HepG2 (cell line): ENCODE measurements at regions not wholly inside any gene's neighbourhood (a gene's known extent, or its start where the extent isn't known, plus 50 kb on each side); places are given as distances from the start of the nearest gene placed in this dataset.

Experiments used
- ATAC-seq: fragments of 200-7000 bp; cut with Tn5 transposase; 3 replicates; pipeline ENCODE4 v1.9.1; 2020; ENCODE audit warnings: mild to moderate bottlenecking, moderate library complexity
- BruUV-seq: library from RNA; stranded (reverse); fragments of 400-500 nt; replicated peaks from 2 replicates; lab custom pipeline; 2021; lab: Mats Ljungman, UMichigan
- CTCF ChIA-PET: fragments of 300-600 bp; formaldehyde crosslinking; extraction: SDS; loops from one replicate; lab custom pipeline; 2021; ENCODE audit warnings: low total read pairs, inconsistent platforms, low intra/inter-chr PET ratio; lab: Yijun Ruan, JAX
- POLR2A ChIA-PET: fragments of 350-600 bp; sonication (Branson Sonifier 250); formaldehyde crosslinking; loops from one replicate; lab custom pipeline; 2020; ENCODE audit warnings: antibody characterized with exemption, inconsistent platforms; lab: Yijun Ruan, JAX
- DNase-seq: peaks from one replicate; pipeline ENCODE4 v3.0.0-alpha.2; 2015; ENCODE audit warnings: low spot score
- FAIRE-seq: peaks from 3 replicates; lab custom pipeline; 2011; peaks lifted over from hg19 to GRCh38; lab: Jason Lieb, UNC
- H2AFZ ChIP-seq: one replicate; pipeline ENCODE4 v1.6.1; 2011; ENCODE audit warnings: low read length, inconsistent platforms
- H3K27ac ChIP-seq: fragments of 300-600 bp; 3 replicates; pipeline ENCODE4 v1.8.0; 2011; ENCODE audit warnings: mixed run types, mild to moderate bottlenecking, mixed read lengths, low read length, inconsistent platforms; ENCODE audit not compliant: insufficient read depth; ENCODE audit errors: extremely low read length
- H3K27me3 ChIP-seq, 2 experiments: fragments of 200-600 bp in 1 of 2; 2 replicates in 1 of 2; 3 replicates in 1 of 2; pipeline versions ENCODE4 v1.6.0 to v1.8.0; 2011; ENCODE audit warnings: low read length in 2 of 2, mild to moderate bottlenecking in 2 of 2, moderate library complexity in 2 of 2, inconsistent platforms in 1 of 2; ENCODE audit not compliant: insufficient read depth in 2 of 2, control insufficient read depth in 1 of 2
- H3K36me3 ChIP-seq, 2 experiments: fragments of 200-600 bp in 1 of 2; replicated peaks in 1 of 2; 2 replicates in 1 of 2; 3 replicates in 1 of 2; pipeline versions ENCODE4 v1.5.1 to v1.8.0; 2011; ENCODE audit warnings: low read length in 2 of 2, inconsistent platforms in 1 of 2; ENCODE audit not compliant: insufficient read depth in 2 of 2, control insufficient read depth in 1 of 2
- H3K4me1 ChIP-seq: 2 replicates; pipeline ENCODE4 v1.5.1; 2012; ENCODE audit warnings: low read length, inconsistent platforms; ENCODE audit not compliant: insufficient read depth
- H3K4me2 ChIP-seq: 2 replicates; pipeline ENCODE4 v1.6.0; 2011; ENCODE audit warnings: low read depth, low read length, inconsistent platforms
- H3K4me3 ChIP-seq, 3 experiments: fragments of 200-600 bp in 1 of 3; sonication (generic), shearing (Covaris generic) in 1 of 3; replicated peaks in 1 of 3; 2 replicates each; pipeline ENCODE4 v1.5.1; 2011 to 2016; ENCODE audit warnings: low read length in 3 of 3, inconsistent platforms in 2 of 3, low read depth in 2 of 3, mild to moderate bottlenecking in 2 of 3, control low read depth in 1 of 3, mixed read lengths in 1 of 3; ENCODE audit not compliant: insufficient read depth in 1 of 3
- H3K79me2 ChIP-seq: one replicate; pipeline ENCODE4 v1.6.1; 2011; ENCODE audit warnings: low read length, inconsistent platforms; ENCODE audit not compliant: insufficient read depth
- H3K9ac ChIP-seq: 2 replicates; pipeline ENCODE4 v1.6.0; 2011; ENCODE audit warnings: mild to moderate bottlenecking, low read depth, low read length, inconsistent platforms; ENCODE audit not compliant: insufficient read depth
- H3K9me3 ChIP-seq: 2 replicates; pipeline ENCODE4 v1.5.1; 2012; ENCODE audit warnings: mild to moderate bottlenecking, low read length
- H4K20me1 ChIP-seq: 2 replicates; pipeline ENCODE4 v1.6.0; 2011; ENCODE audit warnings: inconsistent platforms, mild to moderate bottlenecking, low read length, moderate library complexity; ENCODE audit not compliant: insufficient read depth
- DPF2 ChIP-seq: sonication (generic); formaldehyde crosslinking; IDR thresholded peaks from 2 replicates; pipeline ENCODE4 v1.4.0; 2020; ENCODE audit warnings: mild to moderate bottlenecking, low read depth, missing genetic modification reagents, borderline replicate concordance
- DR1 ChIP-seq: sonication (generic); formaldehyde crosslinking; IDR thresholded peaks from 2 replicates; pipeline ENCODE4 v1.8.0; 2021; ENCODE audit warnings: mild to moderate bottlenecking, missing genetic modification reagents, inconsistent platforms
- TRIM24 ChIP-seq: sonication (generic); formaldehyde crosslinking; IDR thresholded peaks from 2 replicates; pipeline ENCODE4 v1.8.0; 2022; ENCODE audit warnings: mild to moderate bottlenecking, missing genetic modification reagents
- ZNF230 ChIP-seq: sonication (generic); formaldehyde crosslinking; IDR thresholded peaks from 2 replicates; pipeline ENCODE4 v1.4.0; 2020; ENCODE audit warnings: mild to moderate bottlenecking, missing genetic modification reagents
- ZNF546 ChIP-seq: sonication (generic); formaldehyde crosslinking; conservative IDR thresholded peaks from 2 replicates; pipeline ENCODE4 v1.8.1; 2023; ENCODE audit warnings: mild to moderate bottlenecking, missing genetic modification reagents
- ZNF569 ChIP-seq: sonication (generic); formaldehyde crosslinking; IDR thresholded peaks from 2 replicates; pipeline ENCODE4 v1.5.0; 2020; ENCODE audit warnings: mild to moderate bottlenecking, missing genetic modification reagents, moderate library complexity, borderline replicate concordance
- WGBS: methylation state at CpG from one replicate; pipeline ENCODE4 v1.1.6; 2017; ENCODE audit warnings: low lambda C conversion rate; 5-methylcytosine and 5-hydroxymethylcytosine counted together
- in situ Hi-C: cut with HindIII; loops from 2 replicates; pipeline ENCODE4 v1.10.0; 2017; ENCODE audit warnings: low pct_unique_long_range_greater_than_20kb; ENCODE audit not compliant: extremely low pct_ligation_motif_present
- intact Hi-C: fragments of 100-400 bp; cut with micrococcal nuclease; formaldehyde crosslinking; loops from one replicate; pipeline ENCODE4 v1.10.0; 2022; ENCODE audit not compliant: unreplicated experiment
- TF ChIP-seq, protein P1 (sequence below): sonication (generic); formaldehyde crosslinking; IDR thresholded peaks from 2 replicates; pipeline ENCODE4 v1.5.0; 2020; ENCODE audit warnings: mild to moderate bottlenecking, missing genetic modification reagents
- TF ChIP-seq, protein P2 (sequence below): sonication (generic); formaldehyde crosslinking; IDR thresholded peaks from 2 replicates; pipeline ENCODE4 v1.5.0; 2020; ENCODE audit warnings: mild to moderate bottlenecking, missing genetic modification reagents

DNA sequence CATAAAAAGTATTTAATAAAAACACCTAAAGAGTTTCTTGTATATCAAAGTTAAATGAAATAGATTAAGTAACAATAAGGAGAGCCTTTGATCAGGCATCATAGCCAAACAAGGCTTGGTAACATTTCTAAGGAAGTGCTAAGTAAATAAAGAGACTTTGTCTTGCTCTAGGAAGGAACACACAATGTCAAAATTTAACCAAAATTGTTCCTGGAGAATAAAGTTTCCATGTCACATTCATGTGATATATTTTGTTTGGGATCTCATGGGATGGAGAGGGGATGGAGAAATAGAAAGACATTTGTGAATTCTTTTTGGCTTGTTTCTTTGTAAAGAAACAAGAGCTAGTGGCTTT lies 201.9 kb upstream of the DTNBP1 start (continued):
- TF ChIP-seq, protein P1, sequence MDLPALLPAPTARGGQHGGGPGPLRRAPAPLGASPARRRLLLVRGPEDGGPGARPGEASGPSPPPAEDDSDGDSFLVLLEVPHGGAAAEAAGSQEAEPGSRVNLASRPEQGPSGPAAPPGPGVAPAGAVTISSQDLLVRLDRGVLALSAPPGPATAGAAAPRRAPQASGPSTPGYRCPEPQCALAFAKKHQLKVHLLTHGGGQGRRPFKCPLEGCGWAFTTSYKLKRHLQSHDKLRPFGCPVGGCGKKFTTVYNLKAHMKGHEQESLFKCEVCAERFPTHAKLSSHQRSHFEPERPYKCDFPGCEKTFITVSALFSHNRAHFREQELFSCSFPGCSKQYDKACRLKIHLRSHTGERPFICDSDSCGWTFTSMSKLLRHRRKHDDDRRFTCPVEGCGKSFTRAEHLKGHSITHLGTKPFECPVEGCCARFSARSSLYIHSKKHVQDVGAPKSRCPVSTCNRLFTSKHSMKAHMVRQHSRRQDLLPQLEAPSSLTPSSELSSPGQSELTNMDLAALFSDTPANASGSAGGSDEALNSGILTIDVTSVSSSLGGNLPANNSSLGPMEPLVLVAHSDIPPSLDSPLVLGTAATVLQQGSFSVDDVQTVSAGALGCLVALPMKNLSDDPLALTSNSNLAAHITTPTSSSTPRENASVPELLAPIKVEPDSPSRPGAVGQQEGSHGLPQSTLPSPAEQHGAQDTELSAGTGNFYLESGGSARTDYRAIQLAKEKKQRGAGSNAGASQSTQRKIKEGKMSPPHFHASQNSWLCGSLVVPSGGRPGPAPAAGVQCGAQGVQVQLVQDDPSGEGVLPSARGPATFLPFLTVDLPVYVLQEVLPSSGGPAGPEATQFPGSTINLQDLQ (CRISPR knock-in tag), result no peak
- no peak for TF ChIP-seq TRIM24
- TF ChIP-seq DR1, result no peak
- TF ChIP-seq, protein P2, sequence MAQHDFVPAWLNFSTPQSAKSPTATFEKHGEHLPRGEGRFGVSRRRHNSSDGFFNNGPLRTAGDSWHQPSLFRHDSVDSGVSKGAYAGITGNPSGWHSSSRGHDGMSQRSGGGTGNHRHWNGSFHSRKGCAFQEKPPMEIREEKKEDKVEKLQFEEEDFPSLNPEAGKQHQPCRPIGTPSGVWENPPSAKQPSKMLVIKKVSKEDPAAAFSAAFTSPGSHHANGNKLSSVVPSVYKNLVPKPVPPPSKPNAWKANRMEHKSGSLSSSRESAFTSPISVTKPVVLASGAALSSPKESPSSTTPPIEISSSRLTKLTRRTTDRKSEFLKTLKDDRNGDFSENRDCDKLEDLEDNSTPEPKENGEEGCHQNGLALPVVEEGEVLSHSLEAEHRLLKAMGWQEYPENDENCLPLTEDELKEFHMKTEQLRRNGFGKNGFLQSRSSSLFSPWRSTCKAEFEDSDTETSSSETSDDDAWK (CRISPR knock-in tag), result no peak
- no peak for TF ChIP-seq DPF2 (CRISPR knock-in tag)

DNA sequence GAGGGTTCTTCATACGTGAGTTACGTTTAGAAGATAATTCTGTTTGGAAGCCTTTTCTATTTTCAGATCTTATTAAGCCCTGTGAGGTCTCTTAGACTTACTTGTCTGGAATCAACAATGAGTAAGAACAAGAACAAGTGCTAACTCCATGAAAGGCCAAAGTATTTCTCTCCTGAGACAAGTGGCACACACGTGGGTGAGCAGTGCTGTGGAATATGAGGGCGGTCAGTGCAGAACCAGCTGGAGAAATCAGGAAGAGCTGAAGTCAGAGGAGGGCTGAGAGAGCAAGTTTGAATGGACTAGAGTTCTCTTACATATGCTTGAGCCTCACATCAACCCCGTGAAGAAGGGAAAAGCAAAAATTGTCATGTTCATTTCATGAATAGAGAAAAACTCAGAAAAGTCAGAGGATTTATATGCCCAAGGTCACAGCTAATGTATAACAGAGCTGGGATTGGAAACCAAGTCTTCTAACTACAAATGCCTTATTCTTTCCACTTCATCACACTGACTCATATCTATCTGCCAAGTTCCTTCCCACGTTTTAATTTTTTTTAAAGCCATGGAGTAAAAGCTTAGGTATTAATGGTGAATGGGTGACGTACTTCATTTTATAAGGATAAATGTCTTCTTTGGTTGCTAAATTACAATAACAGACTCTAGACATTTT lies 201.3 kb upstream of the DTNBP1 start:
- Histone ChIP-seq H3K27me3 (no peaks in the 10 kb centered on the region; a peak in 1 of 5 replicates), H3K4me2 (no peak overlapping the region), H3K4me1 (no peaks in the 10 kb centered on the region), H3K4me3 (no peak overlapping the region), H3K9ac (no peak overlapping the region), H3K36me3 (no peaks in the 10 kb centered on the region), H3K79me2 (no peaks in the 10 kb centered on the region), H3K9me3 (no peaks in the 10 kb centered on the region)
- FAIRE-seq, result no peak
- DNase-seq, result no peak
- no peak for TF ChIP-seq ZNF230 (CRISPR knock-in tag)
- TF ChIP-seq ZNF569 (CRISPR knock-in tag), result no peak
- no peak for TF ChIP-seq ZNF546 (CRISPR knock-in tag)
- TF ChIP-seq, all 625 proteins: peak for 0
- no peak overlapping the region for H3K27ac ChIP-seq
- WGBS, result 24% methylated on average over 7 of the region's 7 CpGs
- in situ Hi-C loops, result no loop called here
- H4K20me1 ChIP-seq, result no peaks in the 10 kb centered on the region
- ChIA-PET POLR2A (no interaction called here), CTCF (no interaction called here)
- H2AFZ ChIP-seq, result no peak overlapping the region
- intact Hi-C loops, result no loop called here
- ATAC-seq, result no peak
- BruUV-seq, result no TSS peak
